Colonic mucosa (tissue), 4 donors: ENCODE measurements at regions not wholly inside any gene's neighbourhood (a gene's known extent, or its start where the extent isn't known, plus 50 kb on each side); places are given as distances from the start of the nearest gene placed in this dataset.

ENCODE experiments used
- DNase-seq: peaks from one replicate; pipeline ENCODE4 v3.0.0-alpha.2; 2020
- H3K27ac ChIP-seq: fragments of 200-600 bp; one replicate; pipeline ENCODE4 v1.8.0; 2021
- H3K27me3 ChIP-seq: fragments of 200-600 bp; one replicate; pipeline ENCODE4 v1.8.0; 2021
- H3K36me3 ChIP-seq: fragments of 200-600 bp; one replicate; pipeline ENCODE4 v1.8.0; 2021
- H3K4me1 ChIP-seq: fragments of 200-600 bp; one replicate; pipeline ENCODE4 v1.8.0; 2021; ENCODE audit warnings: mild to moderate bottlenecking
- H3K4me3 ChIP-seq: fragments of 200-600 bp; one replicate; pipeline ENCODE4 v1.8.0; 2021
- H3K9ac ChIP-seq, 2 donors: one replicate each; pipeline ENCODE4 v1.7.0; 2013; ENCODE audit warnings: control low read depth in 2 of 2, low read depth in 2 of 2, low read length in 2 of 2
- H3K9me3 ChIP-seq: fragments of 200-600 bp; one replicate; pipeline ENCODE4 v1.8.0; 2021
- CTCF ChIP-seq: fragments of 200-600 bp; IDR thresholded peaks from one replicate; pipeline ENCODE4 v1.8.0; 2022; ENCODE audit warnings: antibody characterized with exemption, mild to moderate bottlenecking
- intact Hi-C: fragments of 100-400 bp; cut with DNase I; formaldehyde crosslinking; loops from one replicate; pipeline ENCODE4 v1.14.1; 2022
- donor health status: healthy.
- donor health status: DM: no; HTN: no; CAD: no.
- donor health status: DM: no; HTN: no; CAD: no.

GRCh38 chr4:160265836-160266235, 1163.0 kb downstream of the RAPGEF2 start:
- Histone ChIP-seq H3K9ac (no peak overlapping the region), H3K36me3 (no peaks in the 10 kb centered on the region), H3K27ac (no peak overlapping the region), H3K9me3 (no peaks in the 10 kb centered on the region), H3K4me1 (no peaks in the 10 kb centered on the region), H3K27me3 (no peaks in the 10 kb centered on the region), H3K4me3 (no peak overlapping the region)
- no peak for TF ChIP-seq CTCF
- intact Hi-C loops = no loop called here
- no peak for DNase-seq

- TF ChIP-seq CTCF = no peak
- no peak overlapping the region for H3K9ac ChIP-seq
- H3K27me3 ChIP-seq = no peaks in the 10 kb centered on the region
- intact Hi-C loops = no loop called here
- no peaks in the 10 kb centered on the region for H3K9me3 ChIP-seq
- no peak overlapping the region for H3K4me3 ChIP-seq
- no peak overlapping the region for H3K27ac ChIP-seq
- no peaks in the 10 kb centered on the region for H3K36me3 ChIP-seq
- no peak for DNase-seq
- H3K4me1 ChIP-seq = no peaks in the 10 kb centered on the region
These were observed 1174.0 kb downstream of the RAPGEF2 start for GRCh38 chr4:160276785-160277325.

DNA sequence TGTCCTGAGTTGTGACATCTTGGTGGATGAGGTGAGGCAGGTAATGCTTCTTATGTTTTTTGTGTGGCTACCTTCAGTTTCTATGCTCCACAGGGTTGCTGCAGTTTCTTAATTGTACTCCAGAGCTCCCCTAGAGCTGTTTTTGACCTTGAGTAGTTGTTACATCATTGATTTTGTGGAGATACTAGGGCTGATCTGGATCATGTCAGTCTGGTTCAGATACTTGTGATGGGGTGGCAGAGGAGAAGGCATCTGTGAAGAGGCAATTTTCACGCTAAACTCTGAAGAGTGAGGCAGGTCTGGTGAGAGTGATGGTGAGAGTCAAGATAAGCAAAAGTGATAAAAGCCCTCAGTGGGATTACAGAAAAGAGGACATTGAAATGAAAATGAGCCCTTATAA, 1180.2 kb downstream of the RAPGEF2 start:
- H3K9me3 ChIP-seq = no peaks in the 10 kb centered on the region
- DNase-seq = no peak
- H3K4me1 ChIP-seq = no peaks in the 10 kb centered on the region
- no peaks in the 10 kb centered on the region for H3K36me3 ChIP-seq
- no peak overlapping the region for H3K4me3 ChIP-seq
- intact Hi-C loops = no loop called here
- no peak overlapping the region for H3K9ac ChIP-seq
- no peak overlapping the region for H3K27ac ChIP-seq
- no peak for TF ChIP-seq CTCF
- H3K27me3 ChIP-seq = no peaks in the 10 kb centered on the region

DNA sequence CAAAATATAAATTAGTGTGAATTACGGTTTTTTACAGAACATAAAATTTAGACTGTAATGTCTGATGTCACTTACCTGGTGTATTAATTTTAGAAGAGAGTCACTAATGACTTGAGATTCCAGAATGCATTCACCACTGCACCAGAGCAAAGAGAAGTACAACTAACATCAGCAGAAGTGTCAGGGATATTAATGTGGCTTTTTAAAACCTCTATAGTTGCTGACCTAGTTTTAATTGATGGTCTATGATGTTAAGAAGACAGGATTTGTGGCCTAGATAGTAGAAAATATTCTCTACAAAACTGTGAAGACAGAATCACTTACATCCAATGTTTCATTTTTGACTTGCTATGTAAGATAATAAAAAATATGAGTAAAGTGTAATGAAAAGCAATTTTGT, 1181.6 kb downstream of the RAPGEF2 start:
- Histone ChIP-seq H3K4me1 (no peaks in the 10 kb centered on the region), H3K27ac (no peak overlapping the region), H3K9ac (no peak overlapping the region), H3K4me3 (no peak overlapping the region), H3K27me3 (no peaks in the 10 kb centered on the region), H3K36me3 (no peaks in the 10 kb centered on the region), H3K9me3 (no peaks in the 10 kb centered on the region)
- intact Hi-C loops = no loop called here
- DNase-seq = no peak
- no peak for TF ChIP-seq CTCF

DNA sequence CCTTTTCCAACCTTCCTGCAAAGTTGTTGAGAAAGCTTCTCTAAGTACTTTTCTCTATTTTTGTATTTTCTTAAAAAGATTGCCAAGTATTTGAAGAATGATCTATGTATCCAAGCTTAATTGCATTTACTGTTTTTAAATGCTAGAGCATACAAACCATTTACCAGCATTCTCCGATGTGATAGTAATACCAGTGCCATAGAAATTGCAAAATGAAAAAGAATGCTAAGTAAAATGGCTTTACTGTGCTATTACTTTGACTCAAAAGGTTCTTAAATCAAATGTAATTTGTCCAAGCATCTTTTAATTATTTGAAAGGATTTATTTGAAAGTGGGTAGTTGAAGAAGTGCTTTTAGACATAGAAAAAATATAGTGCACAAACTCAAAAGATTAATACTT, 1183.2 kb downstream of the RAPGEF2 start:
- no peaks in the 10 kb centered on the region for H3K36me3 ChIP-seq
- no peak for DNase-seq
- no peaks in the 10 kb centered on the region for H3K4me1 ChIP-seq
- TF ChIP-seq CTCF = no peak
- intact Hi-C loops = no loop called here
- no peak overlapping the region for H3K9ac ChIP-seq
- no peak overlapping the region for H3K27ac ChIP-seq
- H3K27me3 ChIP-seq = no peaks in the 10 kb centered on the region
- no peak overlapping the region for H3K4me3 ChIP-seq
- H3K9me3 ChIP-seq = no peaks in the 10 kb centered on the region

GRCh38 chr4:160296476-160296875, 1193.6 kb downstream of the RAPGEF2 start:
- DNase-seq = no peak
- H3K4me3 ChIP-seq = no peak overlapping the region
- no peaks in the 10 kb centered on the region for H3K4me1 ChIP-seq
- TF ChIP-seq CTCF = no peak
- no peak overlapping the region for H3K27ac ChIP-seq
- no peak overlapping the region for H3K9ac ChIP-seq
- H3K9me3 ChIP-seq = no peaks in the 10 kb centered on the region
- intact Hi-C loops = no loop called here
- no peaks in the 10 kb centered on the region for H3K27me3 ChIP-seq
- no peaks in the 10 kb centered on the region for H3K36me3 ChIP-seq
